ENCODE measurements at regions not wholly inside any gene's neighbourhood (a gene's known extent, or its start where the extent isn't known, plus 50 kb on each side); places are given as distances from the start of the nearest gene placed in this dataset.
"Not testable (repeated sequence)": the region's sequence is repeated elsewhere in the genome, so short reads cannot be mapped to it uniquely, and the experiment has no call there.

DNA sequence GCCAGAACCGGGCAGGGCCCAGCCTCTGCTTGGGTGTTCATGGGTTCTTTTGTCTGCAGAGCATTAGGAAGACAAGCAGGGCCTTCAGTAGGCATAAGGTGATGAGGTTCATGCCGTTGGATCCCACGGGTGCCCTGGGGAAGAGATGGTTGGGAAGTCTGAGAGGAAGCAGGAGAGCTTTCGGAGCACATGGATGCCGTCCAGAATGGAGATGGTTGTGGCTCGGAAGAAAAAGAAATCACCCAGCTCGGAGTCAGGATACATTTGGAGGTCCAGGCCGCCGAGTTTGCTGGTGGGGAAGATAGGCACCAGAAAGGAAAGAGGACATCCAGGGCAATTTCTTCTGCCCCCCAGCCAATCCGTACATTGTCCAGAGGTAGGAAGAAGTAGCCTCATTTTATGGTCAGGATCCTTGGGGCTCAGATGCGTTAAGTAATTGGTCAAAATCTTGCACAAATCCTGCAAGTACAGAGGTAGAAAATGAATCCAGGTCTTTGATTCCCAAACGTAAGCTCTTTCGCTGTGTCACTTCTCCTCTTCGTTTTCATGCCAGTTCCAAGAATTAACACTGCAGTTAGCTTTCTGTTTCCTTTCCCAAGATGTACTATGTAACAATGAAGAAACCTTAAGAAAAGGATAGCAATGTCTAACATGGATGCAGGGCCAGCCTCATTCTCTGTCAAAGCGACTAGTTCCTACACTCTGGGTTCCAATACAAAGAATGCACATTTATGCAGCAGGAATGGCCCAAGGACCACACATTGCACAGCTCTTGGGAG, 147.8 kb upstream of the KLF6 start:
- DNase-seq (no peak), ATAC-seq (no peak)
- intact Hi-C loops (cut with DNase I, micrococcal nuclease) = no loop called here

DNA sequence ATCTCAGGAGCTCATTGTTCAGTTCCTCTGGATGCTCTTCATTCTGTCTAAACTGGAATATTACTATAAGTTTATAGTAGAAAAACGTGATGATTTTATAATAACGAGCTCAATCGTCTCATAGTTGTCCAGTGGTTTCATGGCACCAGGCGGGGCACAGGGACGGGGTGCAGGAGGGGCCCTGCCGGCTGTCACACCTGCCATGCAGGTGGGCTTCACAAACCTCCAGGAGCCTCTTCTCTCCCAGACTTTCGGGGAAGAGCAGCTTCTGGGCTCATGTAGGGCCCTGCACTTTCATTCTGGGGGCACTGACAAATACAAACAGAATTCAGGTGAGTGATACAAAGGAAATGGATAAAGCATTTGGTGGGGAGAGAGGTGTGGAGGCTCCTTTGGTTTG, 146.9 kb upstream of the KLF6 start:
- ATAC-seq (no peak), DNase-seq (no peak)
- intact Hi-C loops (cut with DNase I, micrococcal nuclease) = no loop called here

DNA sequence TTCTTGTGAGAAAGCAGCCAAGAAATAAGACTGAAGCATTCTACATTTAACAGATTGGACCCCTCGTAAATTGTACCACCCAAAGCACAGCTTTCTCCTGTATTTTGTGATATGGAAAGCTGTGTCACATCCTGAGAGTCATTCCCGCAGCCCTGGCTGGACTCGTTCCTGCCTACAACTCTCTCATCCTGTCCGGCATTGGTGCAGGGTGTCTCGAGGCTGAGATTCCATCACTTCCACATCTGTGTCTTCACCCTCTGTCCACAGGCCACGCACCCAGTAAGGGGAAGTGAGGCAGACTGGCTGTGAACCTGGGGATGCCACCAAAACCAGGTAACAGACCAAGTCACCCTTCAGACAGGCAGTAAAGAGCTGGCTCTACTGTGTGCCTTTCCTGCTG, 146.2 kb upstream of the KLF6 start:
- DNase-seq = no peak
- intact Hi-C loops (cut with DNase I, micrococcal nuclease) = no loop called here
- no peak for ATAC-seq

DNA sequence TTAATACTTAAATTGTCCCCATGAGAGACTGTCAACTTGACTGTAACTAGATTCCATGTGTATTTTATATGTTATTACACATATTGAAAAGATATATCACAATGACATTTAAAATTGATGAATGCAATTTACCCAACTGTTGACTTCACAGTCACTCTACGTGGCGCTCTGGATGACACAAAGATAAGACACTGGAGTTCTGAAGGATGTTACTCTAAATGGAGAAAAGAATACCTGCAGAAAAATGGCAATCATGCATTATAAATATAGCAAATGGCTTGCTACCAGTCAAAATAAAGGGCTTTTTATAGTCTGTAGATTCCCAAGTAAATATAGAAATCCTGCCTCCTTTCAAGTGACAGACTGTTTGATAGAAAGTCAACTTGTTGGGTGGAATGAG, 143.6 kb upstream of the KLF6 start:
- ATAC-seq (no peak), DNase-seq (no peak)
- intact Hi-C loops (cut with DNase I, micrococcal nuclease) = no loop called here

DNA sequence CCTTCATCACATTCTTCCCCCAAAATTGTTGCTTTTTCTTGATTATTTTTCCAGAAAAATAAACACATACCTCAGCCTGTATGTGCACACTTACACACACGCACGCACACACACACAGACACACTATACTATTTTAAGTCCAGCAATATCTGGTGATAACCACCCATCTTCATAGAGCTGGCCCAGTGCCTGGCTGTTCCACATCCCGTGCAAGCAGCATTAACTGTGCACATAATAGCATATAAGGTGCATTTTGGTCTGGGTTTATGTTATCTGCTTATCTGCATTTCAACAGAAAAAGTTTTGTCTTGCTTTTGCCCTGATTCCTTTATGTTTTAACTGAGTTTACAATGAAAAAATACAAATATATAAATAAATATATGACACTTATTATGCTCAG, 143.1 kb upstream of the KLF6 start:
- intact Hi-C loops (cut with DNase I, micrococcal nuclease) = no loop called here
- ATAC-seq = no peak

DNA sequence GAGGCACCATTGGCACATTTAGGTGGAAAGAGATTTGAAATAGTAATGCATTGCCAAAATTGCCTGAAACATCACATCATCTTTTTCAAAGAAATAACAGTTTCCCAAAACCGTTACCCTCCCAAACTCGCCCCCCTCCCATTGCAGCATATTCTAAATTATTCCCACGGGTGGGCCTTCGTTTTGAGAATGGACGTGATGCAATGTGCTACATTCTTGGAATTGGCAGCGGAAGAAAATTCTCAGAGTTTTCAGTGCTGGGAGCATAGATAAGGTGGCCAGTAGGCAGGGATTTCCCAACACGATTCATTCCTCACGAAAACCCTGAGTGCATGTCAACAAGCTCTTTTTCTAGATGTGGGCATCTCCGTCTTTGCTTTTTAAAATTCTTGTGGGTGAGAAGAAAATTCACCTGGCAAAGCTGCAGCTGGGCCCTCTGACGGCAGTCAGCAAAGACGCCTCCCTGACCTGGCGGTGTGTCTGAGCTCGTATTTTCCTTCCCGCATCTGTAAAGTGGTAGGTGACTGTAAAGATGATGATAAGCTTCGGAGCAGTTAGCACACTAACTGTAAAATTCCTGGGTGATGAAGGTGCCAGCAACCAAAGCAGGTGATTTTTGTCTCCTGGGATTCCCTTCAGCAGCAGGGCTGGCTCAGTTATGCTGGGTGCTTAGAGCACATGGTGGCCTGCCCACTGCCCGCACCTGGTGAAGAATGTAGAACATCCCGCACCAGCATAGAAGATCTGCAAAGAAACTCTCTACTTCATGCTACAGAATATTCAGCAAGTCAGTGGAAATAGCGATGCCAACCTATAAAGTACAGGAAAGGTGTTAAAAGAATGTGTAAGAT, 141.9 kb upstream of the KLF6 start:
- peak; percentile 32 for ATAC-seq
- intact Hi-C loops (cut with DNase I, micrococcal nuclease) = no loop called here
- no peak for DNase-seq

More for the DNA sequence above, 143.1 kb upstream of the KLF6 start:
- no peak for DNase-seq

DNA sequence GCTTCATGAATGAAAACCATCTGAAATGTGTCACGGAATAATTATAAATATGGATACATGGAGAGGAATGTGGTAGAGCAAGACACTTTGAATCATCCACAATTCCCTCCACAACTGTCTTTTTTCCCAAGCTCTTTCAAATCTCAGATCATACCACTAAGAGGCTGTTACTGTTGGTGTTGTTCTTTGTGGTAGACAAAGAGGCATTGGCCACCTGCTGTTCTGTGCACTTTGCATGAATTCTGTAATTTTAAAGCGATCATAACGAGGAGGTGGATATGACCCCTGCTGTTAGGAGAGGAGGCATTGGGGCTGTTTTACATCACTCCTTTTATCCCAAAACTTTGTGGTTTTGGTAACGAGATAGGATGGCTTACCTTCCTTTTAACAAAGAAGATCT, 141.2 kb upstream of the KLF6 start:
- intact Hi-C loops (cut with DNase I, micrococcal nuclease) = no loop called here
- ATAC-seq (no peak), DNase-seq (no peak)

DNA sequence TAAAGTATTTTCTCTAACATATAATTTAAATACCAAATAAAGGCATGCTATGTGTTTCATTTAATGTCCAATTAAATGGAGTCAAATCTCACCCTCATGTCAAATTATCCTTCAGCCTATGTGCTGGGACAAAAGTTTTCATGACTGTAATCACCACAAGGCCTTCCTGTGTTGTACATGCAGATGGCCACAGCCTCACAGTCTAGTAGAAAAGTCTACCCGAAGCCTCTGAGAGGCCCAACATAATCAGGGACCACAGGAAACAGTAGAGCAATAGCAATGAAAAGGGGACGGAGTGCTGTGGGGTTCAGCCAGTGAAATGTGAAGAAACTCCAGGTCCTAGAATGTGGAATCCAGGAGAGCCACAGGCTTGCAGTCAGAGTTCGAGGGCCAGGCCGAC, 140.2 kb upstream of the KLF6 start:
- no peak for DNase-seq
- intact Hi-C loops (cut with DNase I, micrococcal nuclease) = no loop called here
- ATAC-seq = no peak

DNA sequence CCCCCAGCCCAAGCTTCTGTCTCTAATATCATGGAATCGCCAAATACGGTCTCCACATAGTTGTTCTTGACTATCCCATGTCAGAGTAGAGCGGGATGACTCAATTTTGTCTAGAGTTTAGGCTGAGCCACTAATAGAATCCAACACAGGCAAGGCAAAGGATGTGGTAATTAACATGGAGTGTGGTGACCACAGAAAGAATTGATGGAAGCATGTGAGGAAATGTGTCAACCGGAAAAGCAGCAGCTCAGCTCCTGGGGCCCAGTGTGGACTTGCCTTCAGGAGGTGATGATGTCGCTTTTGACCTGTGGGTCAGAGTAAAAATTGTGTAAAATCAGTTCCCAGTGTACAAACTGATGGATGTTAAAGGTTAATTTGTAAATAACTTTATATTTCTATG, 139.3 kb upstream of the KLF6 start:
- DNase-seq = no peak
- ATAC-seq = no peak
- intact Hi-C loops (cut with DNase I, micrococcal nuclease) = no loop called here

DNA sequence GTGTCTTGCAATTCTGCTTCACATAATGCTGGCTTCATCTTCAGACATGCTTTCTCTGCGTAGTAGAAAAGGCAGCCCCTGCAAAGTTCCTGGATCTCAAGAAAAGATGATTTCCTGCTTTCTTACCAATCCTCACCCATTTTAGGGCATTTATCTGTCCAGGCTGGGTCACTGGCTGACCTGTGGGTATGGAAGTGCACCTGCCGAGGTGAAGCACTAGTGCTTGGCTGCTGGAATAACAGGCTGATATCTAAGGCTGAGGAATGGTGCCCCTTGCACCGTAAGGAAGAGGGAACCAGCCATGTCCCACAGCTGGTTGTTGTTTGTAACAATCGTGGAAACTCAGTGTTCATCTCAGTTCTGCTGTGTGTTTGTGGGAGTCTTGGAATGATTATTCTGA, 138.0 kb upstream of the KLF6 start:
- intact Hi-C loops (cut with DNase I, micrococcal nuclease) = no loop called here
- DNase-seq = no peak
- ATAC-seq = no peak

DNA sequence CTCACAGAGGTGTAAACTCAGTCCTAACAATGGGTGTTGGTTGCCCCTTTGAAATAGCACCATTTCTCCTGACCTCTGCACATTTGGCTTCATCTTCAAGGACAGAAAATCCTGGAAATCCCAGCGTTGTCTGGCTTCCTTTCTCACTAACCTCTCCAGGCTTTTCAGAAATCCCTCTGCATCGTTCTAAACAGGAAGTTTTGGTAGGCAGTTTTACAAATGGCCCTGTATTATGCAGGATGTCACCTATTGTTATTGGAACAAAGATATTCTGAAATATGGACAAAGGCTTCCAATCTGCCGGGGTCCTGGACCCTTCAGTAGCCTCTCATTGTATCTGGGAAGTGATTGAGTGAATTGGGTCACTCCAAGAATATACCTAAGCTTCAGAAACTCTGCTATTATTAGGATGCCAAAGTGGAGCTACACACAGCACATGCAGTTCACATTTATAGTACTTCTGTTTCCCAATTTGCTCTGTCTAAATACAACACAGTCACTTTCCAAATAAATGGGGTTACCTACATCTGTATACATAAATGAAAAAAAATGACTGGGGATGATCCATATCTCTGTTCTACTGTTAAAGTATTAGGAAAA, 134.8 kb upstream of the KLF6 start:
- no peak for ATAC-seq
- DNase-seq = no peak
- intact Hi-C loops (cut with DNase I, micrococcal nuclease) = no loop called here

DNA sequence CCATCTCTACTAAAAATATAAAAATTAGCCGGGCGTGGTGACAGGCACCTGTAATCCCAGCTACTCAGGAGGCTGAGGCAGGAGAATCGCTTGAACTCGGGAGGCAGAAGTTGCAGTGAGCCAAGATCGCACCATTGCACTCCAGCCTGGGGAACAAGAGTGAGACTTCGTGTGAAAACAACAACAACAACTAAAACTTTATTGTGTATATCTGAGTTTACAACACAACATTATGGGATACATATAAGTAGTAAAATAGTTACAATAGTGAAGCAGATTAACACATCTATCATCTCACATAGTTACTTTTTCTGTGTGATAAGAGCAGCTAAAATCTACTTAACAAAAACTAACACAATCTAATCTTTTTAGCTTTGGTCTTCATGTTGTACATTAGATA, 132.4 kb upstream of the KLF6 start:
- DNase-seq; ATAC-seq; intact Hi-C loops (cut with DNase I, micrococcal nuclease): not testable (repeated sequence)

DNA sequence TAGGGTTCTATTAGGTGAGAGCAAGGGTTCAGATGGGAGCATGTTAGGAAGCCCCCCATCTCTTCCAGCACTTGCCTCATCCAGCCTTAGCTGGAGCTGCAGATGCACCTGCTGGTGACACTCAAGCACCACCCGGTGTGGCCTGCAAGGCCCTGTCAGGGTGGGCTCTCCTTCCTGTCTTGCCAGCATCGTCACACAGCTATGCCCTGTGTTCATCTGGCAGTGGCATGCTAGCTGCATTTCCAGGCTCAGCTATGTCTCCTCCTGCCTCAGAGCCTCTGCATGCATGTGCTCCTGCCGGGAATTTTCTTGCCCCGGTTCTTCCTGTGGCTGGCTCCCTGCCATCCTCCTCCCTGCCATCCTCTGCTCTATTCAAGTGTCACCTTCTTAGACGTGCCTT, 129.7 kb upstream of the KLF6 start:
- no peak for ATAC-seq
- intact Hi-C loops (cut with DNase I, micrococcal nuclease) = no loop called here
- DNase-seq = no peak

DNA sequence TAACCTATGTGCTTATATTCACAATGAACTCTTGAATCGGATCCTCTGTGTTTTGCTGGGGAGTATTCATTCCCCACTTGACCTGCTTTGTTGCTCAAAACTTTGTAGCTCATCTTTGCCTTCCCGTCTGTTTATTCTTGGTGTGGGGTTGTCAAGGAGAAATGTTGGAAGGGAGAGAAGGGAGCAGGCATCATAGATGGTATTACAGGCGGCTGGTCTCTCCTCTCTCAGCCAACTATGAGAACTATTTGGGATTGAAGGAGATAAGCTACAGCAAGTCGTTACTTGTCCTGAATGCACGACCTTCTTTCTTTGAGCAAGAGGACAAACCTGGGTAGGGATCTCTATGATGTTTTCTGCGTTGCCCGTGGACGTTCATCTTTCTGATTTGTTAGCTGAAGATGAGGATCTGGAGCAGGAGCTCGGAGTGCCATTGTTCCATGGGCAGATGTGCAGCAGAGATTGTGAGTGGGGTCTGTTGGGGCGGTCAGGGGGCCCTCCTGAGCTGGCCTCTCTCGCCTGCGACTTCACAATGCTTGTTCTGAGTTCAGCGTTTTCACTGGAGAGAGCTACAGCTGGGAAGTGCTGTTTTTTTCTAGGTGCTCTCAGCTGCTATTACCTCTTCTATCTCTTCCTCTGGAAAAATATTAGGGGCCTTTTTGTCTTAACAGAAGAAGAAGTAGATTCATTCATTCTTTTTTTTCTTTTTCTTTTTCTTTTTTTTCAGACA, 126.9 kb upstream of the KLF6 start:
- ATAC-seq (no peak), DNase-seq (no peak)
- intact Hi-C loops (cut with DNase I, micrococcal nuclease) = no loop called here

DNA sequence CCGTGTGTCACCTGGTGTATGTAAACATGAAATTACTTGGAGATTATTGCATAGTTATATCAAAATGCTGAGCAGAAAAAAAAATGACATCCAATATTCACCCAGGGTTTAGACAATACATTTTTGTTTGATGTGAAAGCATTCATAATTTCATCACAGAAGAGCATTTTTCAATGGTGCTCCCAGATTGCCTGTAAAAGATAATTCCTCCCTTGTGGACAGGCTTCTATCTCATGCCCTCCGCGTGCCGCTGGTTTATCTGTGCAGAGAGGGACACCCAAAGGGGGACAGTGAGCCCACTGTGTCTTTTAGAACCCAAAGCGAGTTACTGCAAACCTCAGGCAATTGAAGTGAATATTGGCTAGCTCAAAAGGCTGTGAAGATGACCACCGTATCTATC, 126.2 kb upstream of the KLF6 start:
- no peak for DNase-seq
- intact Hi-C loops (cut with DNase I, micrococcal nuclease) = no loop called here
- ATAC-seq = no peak

DNA sequence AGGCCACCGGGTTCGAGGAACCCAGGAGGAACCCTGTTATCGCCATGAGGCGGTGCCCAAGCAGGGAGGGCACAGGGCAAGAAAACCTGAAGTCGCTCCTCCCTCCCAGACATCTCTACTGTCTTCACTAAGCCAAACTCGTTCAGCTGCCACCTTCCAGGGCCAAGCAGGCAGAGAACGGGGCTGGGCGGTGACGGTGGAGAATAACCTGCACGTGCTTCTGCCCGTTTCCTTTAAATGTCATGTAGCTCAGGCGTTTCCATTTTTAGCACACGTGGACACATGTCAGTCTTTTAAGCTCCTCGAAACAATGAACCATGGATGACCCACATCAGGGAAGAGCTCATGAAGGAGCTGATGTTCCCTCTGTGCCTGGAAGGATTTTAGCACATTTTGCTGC, 124.3 kb upstream of the KLF6 start:
- DNase-seq = no peak
- ATAC-seq = no peak
- intact Hi-C loops (cut with DNase I, micrococcal nuclease) = no loop called here

DNA sequence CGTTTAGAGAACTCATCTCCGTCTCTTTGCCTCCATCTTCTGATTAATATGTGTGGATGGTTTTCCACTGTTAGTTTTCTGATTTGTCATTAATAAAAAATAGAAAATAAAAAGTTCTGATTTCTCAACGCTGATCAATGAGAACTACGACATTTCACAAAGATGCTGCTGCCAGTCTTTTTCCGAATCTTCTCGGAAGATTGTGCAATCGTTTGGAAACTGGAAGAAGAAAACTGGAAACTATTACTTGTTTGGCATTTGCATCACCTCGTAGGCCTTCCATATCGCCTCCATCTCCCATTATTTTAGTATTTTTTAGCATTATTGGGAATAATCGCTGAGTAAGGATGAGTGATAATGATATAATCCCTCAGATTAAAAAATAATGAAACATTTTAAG, 123.2 kb upstream of the KLF6 start:
- DNase-seq = no peak
- intact Hi-C loops (cut with DNase I, micrococcal nuclease) = no loop called here
- no peak for ATAC-seq

DNA sequence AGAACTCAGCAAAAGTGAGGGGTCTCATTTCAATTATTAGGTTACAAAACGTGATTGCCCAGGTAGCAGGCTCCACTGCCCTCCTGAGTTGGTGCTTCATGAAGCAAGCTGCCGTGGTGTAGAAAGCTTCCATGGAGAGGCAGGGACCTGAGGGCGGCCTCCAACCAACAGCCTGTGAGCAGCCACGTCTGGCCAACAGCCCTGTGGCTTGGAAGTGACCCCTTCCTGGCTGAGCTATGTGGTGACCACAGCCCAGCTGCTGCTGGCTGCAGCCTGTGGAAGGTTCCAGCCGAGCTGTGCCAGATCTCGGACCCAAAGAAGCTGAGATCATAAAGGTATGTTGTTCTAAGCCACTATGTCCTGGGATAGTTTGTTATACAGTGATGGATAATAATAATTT, 122.5 kb upstream of the KLF6 start:
- DNase-seq = no peak
- ATAC-seq = no peak
- intact Hi-C loops (cut with DNase I, micrococcal nuclease) = no loop called here

DNA sequence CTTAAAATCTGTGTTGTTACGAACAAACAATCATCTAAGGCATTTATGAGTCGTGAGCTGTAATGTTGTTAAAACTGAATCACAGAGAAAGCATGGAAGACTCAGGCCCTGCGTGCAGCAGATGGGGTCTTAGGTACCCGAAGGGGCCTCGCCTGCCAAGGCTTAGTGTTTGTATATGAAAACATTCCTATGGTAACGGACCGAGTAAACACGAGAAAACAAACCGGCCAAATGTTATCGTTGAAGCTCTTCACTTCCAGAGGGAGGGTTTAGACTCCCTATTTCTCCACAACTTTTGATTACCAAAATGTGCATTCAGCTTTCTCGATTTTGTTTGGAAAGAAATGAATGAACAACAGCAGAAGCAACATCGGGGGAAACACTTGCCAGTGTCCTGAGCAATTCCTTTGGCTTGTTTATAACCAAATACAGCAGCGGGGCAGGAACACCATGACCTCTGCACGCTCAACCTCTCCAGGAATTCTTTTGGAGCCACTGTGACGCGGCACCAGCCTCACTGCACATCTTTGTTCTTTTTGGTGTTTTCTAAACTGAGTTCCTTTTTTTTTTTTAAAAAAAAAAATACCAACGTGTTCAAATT, 121.6 kb upstream of the KLF6 start:
- no peak for DNase-seq
- intact Hi-C loops (cut with DNase I, micrococcal nuclease) = no loop called here

More for the DNA sequence above, 121.6 kb upstream of the KLF6 start:
- ATAC-seq = peak; percentile 51
